ENCODE measurements at regions not wholly inside any gene's neighbourhood (a gene's known extent, or its start where the extent isn't known, plus 50 kb on each side); places are given as distances from the start of the nearest gene placed in this dataset.

- no peak for TF ChIP-seq TARDBP (IDR thresholded peaks at IDR 0.05)
- TF ChIP-seq ARNT (IDR thresholded peaks at IDR 0.05) = no peak
- no peak for TF ChIP-seq FOXA1 (IDR thresholded peaks at IDR 0.05)
- TF ChIP-seq FOXM1 (IDR thresholded peaks at IDR 0.05; ENCODE audit: borderline replicate concordance) = no peak
- TF ChIP-seq BHLHE40 (IDR thresholded peaks at IDR 0.05; ENCODE audit: borderline replicate concordance) = no peak
- TF ChIP-seq CTBP1 (IDR thresholded peaks at IDR 0.05; ENCODE audit: borderline replicate concordance) = no peak
- TF ChIP-seq SUZ12 (IDR thresholded peaks at IDR 0.05) = no peak
- TF ChIP-seq FOXK2 (IDR thresholded peaks at IDR 0.05) = no peak
- no peak for TF ChIP-seq ELF4 (IDR thresholded peaks at IDR 0.05)
- TF ChIP-seq SP1 (IDR thresholded peaks at IDR 0.05) = no peak
- TF ChIP-seq ZNF384 (IDR thresholded peaks at IDR 0.05) = no peak
- TF ChIP-seq LEF1 (IDR thresholded peaks at IDR 0.05; ENCODE audit: borderline replicate concordance) = no peak
- no peak for TF ChIP-seq HDGF (IDR thresholded peaks at IDR 0.05; ENCODE audit: borderline replicate concordance)
Measured at GRCh38 chr6:71577766-71578165, 289.2 kb downstream of the OGFRL1 start.
